ENCODE measurements at regions not wholly inside any gene's neighbourhood (a gene's known extent, or its start where the extent isn't known, plus 50 kb on each side); places are given as distances from the start of the nearest gene placed in this dataset. TPM values are rescaled to one million over a fixed set of nuclear protein-coding genes. Genes with fewer than 3 reads are reported as not detected.
"Not testable (repeated sequence)": the region's sequence is repeated elsewhere in the genome, so short reads cannot be mapped to it uniquely, and the experiment has no call there.

DNA sequence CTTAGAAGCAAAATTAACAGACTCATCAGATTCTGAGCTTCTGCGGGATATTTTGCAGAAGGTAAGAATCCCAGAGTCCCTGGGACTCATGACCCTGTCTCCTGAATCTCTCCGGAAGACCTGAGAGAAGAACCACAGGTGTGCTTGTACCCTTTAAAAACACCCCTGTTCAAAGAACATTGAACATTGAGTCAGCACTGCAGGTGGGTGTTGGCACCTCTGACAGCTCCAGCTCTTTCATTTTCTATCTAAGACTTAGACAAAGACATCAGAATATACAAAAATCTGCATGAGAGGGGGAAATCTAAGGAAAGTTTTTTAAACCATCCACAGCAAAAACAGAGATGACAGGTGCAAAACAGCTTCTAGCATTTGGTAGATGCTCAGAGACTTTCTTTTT is 50.1 kb upstream of the ROPN1B start:
- DNase-seq; CTCF ChIA-PET; H3K4me3 ChIP-seq (ENCODE audit: low read depth, low read length); H3K4me1 ChIP-seq; H3K4me3 Mint-ChIP-seq (ENCODE audit: unreplicated experiment); H3K9me3 ChIP-seq; POLR2A ChIA-PET; H3K27me3 ChIP-seq (replicated peaks; ENCODE audit: control insufficient read depth, insufficient read depth, low read length); H3K36me3 ChIP-seq (ENCODE audit: control insufficient read depth, insufficient read depth, low read length); H3K27me3 Mint-ChIP-seq (ENCODE audit: insufficient read depth, unreplicated experiment); H3K36me3 Mint-ChIP-seq (ENCODE audit: insufficient read depth, unreplicated experiment); BruUV-seq (replicated peaks); H3K27ac Mint-ChIP-seq (ENCODE audit: unreplicated experiment); H3K9me3 Mint-ChIP-seq (ENCODE audit: unreplicated experiment); H3K4me1 Mint-ChIP-seq (ENCODE audit: low read depth, unreplicated experiment): not testable (repeated sequence)
- intact Hi-C loops (cut with micrococcal nuclease; ENCODE audit: unreplicated experiment) = loop anchor here (5.0 to 10.0 kb wide), 3 partner anchors 152 to 322 kb away; partner anchors contain the start of genes OSBPL11 and SLC41A3

Small RNA genes in the stretch of these regions (microRNA-seq; reads per million reads assigned to microRNA genes)
- not detected for gene MIR548I1

Data from Caco-2 (cell line).